ENCODE measurements at regions not wholly inside any gene's neighbourhood (a gene's known extent, or its start where the extent isn't known, plus 50 kb on each side); places are given as distances from the start of the nearest gene placed in this dataset.

- TF ChIP-seq CTCF (conservative IDR thresholded peaks at IDR 0.05; ENCODE audit: low read depth in 2 of 2) = no peak
- no peak for TF ChIP-seq EZH2phosphoT487 (IDR thresholded peaks at IDR 0.05; ENCODE audit: unreplicated experiment)
- no peak for TF ChIP-seq STAT1 (IDR thresholded peaks at IDR 0.05; ENCODE audit: unreplicated experiment)
Observed at GRCh38 chr11:32216749-32217148, 125.9 kb downstream of the RCN1 start.

Measured in GM23338 (cell line).